Keratinocyte (primary cell): ENCODE measurements at regions not wholly inside any gene's neighbourhood (a gene's known extent, or its start where the extent isn't known, plus 50 kb on each side); places are given as distances from the start of the nearest gene placed in this dataset.

Experiments used
- DNase-seq: peaks from one replicate; pipeline ENCODE4 v3.0.0-alpha.2; 2011; ENCODE audit warnings: low read depth, missing footprints, low spot score
- FAIRE-seq: peaks from 2 replicates; lab custom pipeline; 2011; peaks lifted over from hg19 to GRCh38; lab: Jason Lieb, UNC
- H2AFZ ChIP-seq: 2 replicates; pipeline ENCODE4 v1.6.0; 2012; ENCODE audit warnings: low read length, control low read depth, inconsistent platforms; ENCODE audit not compliant: control insufficient read depth
- H3K27ac ChIP-seq: 2 replicates; pipeline ENCODE4 v1.5.1; 2011; ENCODE audit warnings: low read length; ENCODE audit not compliant: control insufficient read depth, insufficient read depth
- H3K27me3 ChIP-seq: 3 replicates; pipeline ENCODE4 v1.6.0; 2011; ENCODE audit warnings: low read length; ENCODE audit not compliant: control insufficient read depth, insufficient read depth; ENCODE audit errors: extremely low read depth
- H3K36me3 ChIP-seq, 2 experiments: 2 replicates in 1 of 2; 3 replicates in 1 of 2; pipeline ENCODE4 v1.5.1; 2011; ENCODE audit warnings: low read length in 2 of 2, mild to moderate bottlenecking in 1 of 2; ENCODE audit not compliant: control insufficient read depth in 2 of 2, insufficient read depth in 2 of 2; ENCODE audit errors: extremely low read depth in 1 of 2
- H3K4me1 ChIP-seq: 3 replicates; pipeline ENCODE4 v1.5.1; 2011; ENCODE audit warnings: low read length; ENCODE audit not compliant: control insufficient read depth, insufficient read depth; ENCODE audit errors: extremely low read depth
- H3K4me2 ChIP-seq: 3 replicates; pipeline ENCODE4 v1.6.0; 2011; ENCODE audit warnings: low read depth, low read length; ENCODE audit not compliant: control insufficient read depth, insufficient read depth; ENCODE audit errors: extremely low read depth
- H3K4me3 ChIP-seq, 3 experiments: fragments of 200-600 bp in 1 of 3; sonication (generic) in 1 of 3; 2 replicates in 2 of 3; 3 replicates in 1 of 3; pipeline ENCODE4 v1.5.1; 2011 to 2016; ENCODE audit warnings: low read length in 3 of 3, mild to moderate bottlenecking in 3 of 3, control low read depth in 2 of 3, inconsistent platforms in 1 of 3, low read depth in 1 of 3, mixed read lengths in 1 of 3, mixed run types in 1 of 3, moderate library complexity in 1 of 3; ENCODE audit not compliant: control insufficient read depth in 2 of 3, insufficient read depth in 2 of 3; ENCODE audit errors: extremely low read depth in 1 of 3
- H3K79me2 ChIP-seq: 2 replicates; pipeline ENCODE4 v1.6.0; 2012; ENCODE audit warnings: low read length; ENCODE audit not compliant: control insufficient read depth, insufficient read depth
- H3K9ac ChIP-seq: 3 replicates; pipeline ENCODE4 v1.6.0; 2011; ENCODE audit warnings: low read length; ENCODE audit not compliant: control insufficient read depth, insufficient read depth; ENCODE audit errors: extremely low read depth
- H3K9me1 ChIP-seq: 3 replicates; pipeline ENCODE4 v1.6.0; 2011; ENCODE audit warnings: low read length; ENCODE audit not compliant: control insufficient read depth, insufficient read depth; ENCODE audit errors: extremely low read depth
- H3K9me3 ChIP-seq: 2 replicates; pipeline ENCODE4 v1.5.1; 2012; ENCODE audit warnings: low read depth, low read length; ENCODE audit not compliant: control insufficient read depth
- H4K20me1 ChIP-seq: 3 replicates; pipeline ENCODE4 v1.6.0; 2011; ENCODE audit warnings: low read length; ENCODE audit not compliant: control insufficient read depth, insufficient read depth; ENCODE audit errors: extremely low read depth
- CTCF ChIP-seq, 3 experiments: IDR thresholded peaks in 1 of 3; conservative IDR thresholded peaks in 1 of 3; optimal IDR thresholded peaks in 1 of 3; 2 replicates in 2 of 3; 3 replicates in 1 of 3; pipeline versions ENCODE3 to v1.5.1; 2011; ENCODE audit warnings: low read length in 3 of 3, mild to moderate bottlenecking in 3 of 3, moderate library complexity in 2 of 3, control low read depth in 1 of 3, inconsistent platforms in 1 of 3; ENCODE audit not compliant: insufficient read depth in 2 of 3; ENCODE audit errors: extremely low read depth in 1 of 3
- EZH2 ChIP-seq: IDR thresholded peaks from one replicate; pipeline ENCODE4 v1.6.1; 2012; ENCODE audit warnings: inconsistent platforms, mild to moderate bottlenecking, low read length, moderate library complexity
- dilution Hi-C: fragments of 300-500 bp; cut with MboI; formaldehyde crosslinking; loops from one replicate; pipeline ENCODE4 v1.7.0; 2020; ENCODE audit warnings: low sequenced_read_pairs; ENCODE audit not compliant: extremely low pct_ligation_motif_present

GRCh38 chr12:4012977-4013968 is 140.1 kb upstream of the PARP11 start:
- Histone ChIP-seq H3K27ac (no peak overlapping the region), H3K79me2 (no peaks in the 10 kb centered on the region), H3K36me3 (no peaks in the 10 kb centered on the region), H3K4me2 (no peak overlapping the region), H3K4me3 (no peak overlapping the region), H3K9me3 (no peaks in the 10 kb centered on the region), H2AFZ (no peak overlapping the region), H3K9ac (no peak overlapping the region), H3K9me1 (no peaks in the 10 kb centered on the region), H3K4me1 (peaks cover 12% of the 10 kb centered on the region), H3K27me3 (no peaks in the 10 kb centered on the region), H4K20me1 (no peaks in the 10 kb centered on the region)
- DNase-seq = no peak
- TF ChIP-seq EZH2 = no peak
- no peak for TF ChIP-seq CTCF (optimal IDR thresholded peaks at IDR 0.05 in 1 of 3, IDR thresholded peaks at IDR 0.05 in 1 of 3, conservative IDR thresholded peaks at IDR 0.05 in 1 of 3; ENCODE audit: extremely low read depth in 1 of 3, insufficient read depth in 2 of 3, low read length in 3 of 3)
- dilution Hi-C loops = no loop called here
- FAIRE-seq = no peak

DNA sequence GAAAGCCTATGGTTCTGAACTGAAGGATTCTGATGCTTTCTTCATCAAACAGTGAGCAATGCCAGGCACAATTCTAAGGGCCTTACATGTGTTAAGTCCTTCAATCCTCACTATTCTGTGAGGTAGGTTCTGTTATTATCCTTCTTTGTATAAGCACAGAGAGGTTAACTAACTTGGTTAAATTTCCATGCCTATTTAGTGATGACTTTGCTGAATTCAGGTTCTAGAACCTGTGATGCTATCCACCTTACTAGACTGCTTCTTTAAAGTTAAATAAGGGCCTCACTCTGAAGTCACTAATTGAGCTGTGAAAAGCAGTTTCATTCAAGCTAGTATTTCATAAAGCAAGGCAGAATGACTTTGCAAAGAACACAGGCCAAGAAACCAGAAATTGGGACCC is 138.9 kb upstream of the PARP11 start:
- Histone ChIP-seq H3K27me3 (no peaks in the 10 kb centered on the region), H3K36me3 (no peaks in the 10 kb centered on the region), H3K4me3 (no peak overlapping the region), H3K9me3 (no peaks in the 10 kb centered on the region), H3K9me1 (no peaks in the 10 kb centered on the region), H3K27ac (peak overlapping the region; percentile 37), H3K9ac (no peak overlapping the region), H3K4me2 (peak overlapping the region; percentile 47), H3K4me1 (peaks cover 16% of the 10 kb centered on the region), H3K79me2 (no peaks in the 10 kb centered on the region), H4K20me1 (no peaks in the 10 kb centered on the region), H2AFZ (no peak overlapping the region)
- FAIRE-seq = peak; percentile 58
- no peak for DNase-seq
- TF ChIP-seq EZH2 (no peak), CTCF (optimal IDR thresholded peaks at IDR 0.05 in 1 of 3, IDR thresholded peaks at IDR 0.05 in 1 of 3, conservative IDR thresholded peaks at IDR 0.05 in 1 of 3; ENCODE audit: extremely low read depth in 1 of 3, insufficient read depth in 2 of 3, low read length in 3 of 3) (no peak)
- dilution Hi-C loops = no loop called here
